ENCODE measurements at regions not wholly inside any gene's neighbourhood (a gene's known extent, or its start where the extent isn't known, plus 50 kb on each side); places are given as distances from the start of the nearest gene placed in this dataset.

DNA sequence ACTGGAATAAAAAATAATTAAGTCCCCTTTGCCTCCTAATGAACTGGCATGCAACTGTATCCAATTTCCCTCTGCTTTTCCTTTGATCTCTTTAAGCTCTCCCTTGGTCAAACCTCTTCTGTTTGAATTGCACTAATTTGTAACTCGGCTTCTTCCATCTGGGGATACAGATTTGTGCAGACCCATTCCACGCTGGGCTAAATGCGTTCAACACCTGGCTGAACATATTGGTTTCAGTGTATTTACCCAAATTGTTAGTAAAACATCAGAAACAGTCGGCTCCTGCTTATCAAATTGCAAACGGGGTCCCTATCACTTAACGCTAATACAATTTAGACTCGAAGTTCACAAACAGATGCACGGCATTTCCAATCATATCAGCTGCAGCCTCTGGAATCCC is 124.9 kb upstream of the TAPT1 start:
- no peak for DNase-seq (ENCODE audit: low read depth)
- TF ChIP-seq, protein P1, sequence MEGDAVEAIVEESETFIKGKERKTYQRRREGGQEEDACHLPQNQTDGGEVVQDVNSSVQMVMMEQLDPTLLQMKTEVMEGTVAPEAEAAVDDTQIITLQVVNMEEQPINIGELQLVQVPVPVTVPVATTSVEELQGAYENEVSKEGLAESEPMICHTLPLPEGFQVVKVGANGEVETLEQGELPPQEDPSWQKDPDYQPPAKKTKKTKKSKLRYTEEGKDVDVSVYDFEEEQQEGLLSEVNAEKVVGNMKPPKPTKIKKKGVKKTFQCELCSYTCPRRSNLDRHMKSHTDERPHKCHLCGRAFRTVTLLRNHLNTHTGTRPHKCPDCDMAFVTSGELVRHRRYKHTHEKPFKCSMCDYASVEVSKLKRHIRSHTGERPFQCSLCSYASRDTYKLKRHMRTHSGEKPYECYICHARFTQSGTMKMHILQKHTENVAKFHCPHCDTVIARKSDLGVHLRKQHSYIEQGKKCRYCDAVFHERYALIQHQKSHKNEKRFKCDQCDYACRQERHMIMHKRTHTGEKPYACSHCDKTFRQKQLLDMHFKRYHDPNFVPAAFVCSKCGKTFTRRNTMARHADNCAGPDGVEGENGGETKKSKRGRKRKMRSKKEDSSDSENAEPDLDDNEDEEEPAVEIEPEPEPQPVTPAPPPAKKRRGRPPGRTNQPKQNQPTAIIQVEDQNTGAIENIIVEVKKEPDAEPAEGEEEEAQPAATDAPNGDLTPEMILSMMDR (IDR thresholded peaks at IDR 0.05; ENCODE audit: low read depth, low read length, missing control alignments) = no peak
- in situ Hi-C loops (cut with HindIII; ENCODE audit: low sequenced_read_pairs) = no loop called here

GRCh38 chr4:16344853-16345252 is 118.6 kb upstream of the TAPT1 start:
- no peak overlapping the region for H3K4me3 ChIP-seq (ENCODE audit: low read depth, low read length)
- no peak for DNase-seq (ENCODE audit: low read depth)
- in situ Hi-C loops (cut with HindIII; ENCODE audit: low sequenced_read_pairs) = loop anchor here (5.0 kb wide), 1 partner anchor 82 kb away; no protein-coding TSS in a partner anchor
- TF ChIP-seq, protein P1 (IDR thresholded peaks at IDR 0.05; ENCODE audit: low read depth, low read length, missing control alignments) = no peak

More for the DNA sequence above, 124.9 kb upstream of the TAPT1 start:
- no peak overlapping the region for H3K4me3 ChIP-seq (ENCODE audit: low read depth, low read length)

- peak; percentile 92 for DNase-seq (ENCODE audit: low read depth)
- in situ Hi-C loops (cut with HindIII; ENCODE audit: low sequenced_read_pairs) = no loop called here
- TF ChIP-seq, protein P1 (IDR thresholded peaks at IDR 0.05; ENCODE audit: low read depth, low read length, missing control alignments) = no peak
- H3K4me3 ChIP-seq (ENCODE audit: low read depth, low read length) = no peak overlapping the region
These were observed 111.7 kb upstream of the TAPT1 start for GRCh38 chr4:16337936-16338335.

DNA sequence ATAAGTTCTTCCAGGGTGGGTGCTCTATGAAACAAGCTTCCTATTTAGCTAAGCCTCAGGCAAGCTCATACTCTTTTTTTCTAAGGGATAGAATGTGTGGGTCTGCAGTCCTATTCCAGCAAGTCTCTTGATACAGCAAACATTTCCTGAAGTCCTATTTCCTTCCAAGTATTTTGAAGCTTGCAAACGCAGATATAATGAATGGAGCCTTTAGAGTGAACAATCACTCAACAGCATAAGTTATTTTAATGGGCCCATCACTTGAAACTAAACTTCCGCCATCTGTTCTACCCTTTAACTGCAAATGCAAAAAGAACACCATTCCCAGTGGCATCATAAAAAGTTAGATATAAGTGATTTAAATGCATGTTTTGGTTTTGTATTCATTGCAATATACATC is 108.3 kb upstream of the TAPT1 start:
- no peak overlapping the region for H3K4me3 ChIP-seq (ENCODE audit: low read depth, low read length)
- TF ChIP-seq, protein P1 (IDR thresholded peaks at IDR 0.05; ENCODE audit: low read depth, low read length, missing control alignments) = no peak
- in situ Hi-C loops (cut with HindIII; ENCODE audit: low sequenced_read_pairs) = no loop called here
- DNase-seq (ENCODE audit: low read depth) = no peak

- in situ Hi-C loops (cut with HindIII; ENCODE audit: low sequenced_read_pairs) = no loop called here
- no peak for DNase-seq (ENCODE audit: low read depth)
- TF ChIP-seq, protein P1 (IDR thresholded peaks at IDR 0.05; ENCODE audit: low read depth, low read length, missing control alignments) = no peak
- no peak overlapping the region for H3K4me3 ChIP-seq (ENCODE audit: low read depth, low read length)
These were observed 103.5 kb upstream of the TAPT1 start for GRCh38 chr4:16329797-16330134.

DNA sequence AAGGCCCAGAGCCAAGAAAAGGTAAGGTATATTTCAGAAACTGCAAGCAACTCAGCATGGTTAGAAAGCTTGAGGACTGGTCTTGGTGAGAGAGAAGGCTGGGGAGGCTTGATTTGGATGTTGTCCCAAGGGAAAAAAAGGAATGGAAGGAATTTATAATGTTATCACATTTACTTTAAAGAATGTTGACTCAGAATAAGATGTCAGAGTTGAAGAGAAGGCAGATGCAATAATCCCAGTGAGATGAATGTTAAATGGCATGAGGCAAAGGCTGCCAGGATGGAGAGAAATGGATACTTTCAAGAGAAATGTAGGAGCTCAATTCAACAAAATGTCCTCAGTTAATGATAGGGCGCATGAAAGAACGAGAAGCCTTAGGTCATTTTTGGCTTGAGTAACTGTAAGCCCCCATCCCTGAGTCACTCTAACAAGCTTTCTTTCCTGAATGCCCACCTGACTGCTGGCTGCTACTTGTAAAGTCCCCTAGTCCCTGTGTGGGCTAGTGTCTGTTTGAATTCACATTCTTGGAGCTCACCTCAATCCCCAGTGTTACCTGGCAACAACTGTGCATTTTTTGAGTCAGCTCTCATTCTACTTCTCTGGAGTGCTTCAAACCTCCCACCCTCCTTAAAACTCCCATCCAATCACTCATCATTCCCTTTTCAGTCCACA is 103.0 kb upstream of the TAPT1 start:
- in situ Hi-C loops (cut with HindIII; ENCODE audit: low sequenced_read_pairs) = no loop called here
- DNase-seq (ENCODE audit: low read depth) = no peak
- TF ChIP-seq, protein P1 (IDR thresholded peaks at IDR 0.05; ENCODE audit: low read depth, low read length, missing control alignments) = no peak
- H3K4me3 ChIP-seq (ENCODE audit: low read depth, low read length) = no peak overlapping the region
